GM18507 (cell line): ENCODE measurements at regions not wholly inside any gene's neighbourhood (a gene's known extent, or its start where the extent isn't known, plus 50 kb on each side); places are given as distances from the start of the nearest gene placed in this dataset.
"Not testable (repeated sequence)": the region's sequence is repeated elsewhere in the genome, so short reads cannot be mapped to it uniquely, and the experiment has no call there.

Source experiments
- DNase-seq: peaks from one replicate; pipeline ENCODE4 v3.0.0; 2011; ENCODE audit warnings: low read depth; ENCODE audit not compliant: insufficient read length; ENCODE audit errors: extremely low spot score
- FAIRE-seq: peaks from 2 replicates; lab custom pipeline; 2011; peaks lifted over from hg19 to GRCh38; lab: Jason Lieb, UNC

- FAIRE-seq: no peak
- no peak for DNase-seq
Observed at GRCh38 chr16:14384745-14385144, 245.3 kb downstream of the PARN start.

GRCh38 chr16:14383844-14384243 lies 246.2 kb downstream of the PARN start:
- not testable (repeated sequence) for FAIRE-seq, DNase-seq

GRCh38 chr16:14378689-14379467 lies 251.2 kb downstream of the PARN start:
- no peak for DNase-seq
- no peak for FAIRE-seq

- no peak for FAIRE-seq
- no peak for DNase-seq
Observed at GRCh38 chr16:14378131-14378551, 251.9 kb downstream of the PARN start.

DNA sequence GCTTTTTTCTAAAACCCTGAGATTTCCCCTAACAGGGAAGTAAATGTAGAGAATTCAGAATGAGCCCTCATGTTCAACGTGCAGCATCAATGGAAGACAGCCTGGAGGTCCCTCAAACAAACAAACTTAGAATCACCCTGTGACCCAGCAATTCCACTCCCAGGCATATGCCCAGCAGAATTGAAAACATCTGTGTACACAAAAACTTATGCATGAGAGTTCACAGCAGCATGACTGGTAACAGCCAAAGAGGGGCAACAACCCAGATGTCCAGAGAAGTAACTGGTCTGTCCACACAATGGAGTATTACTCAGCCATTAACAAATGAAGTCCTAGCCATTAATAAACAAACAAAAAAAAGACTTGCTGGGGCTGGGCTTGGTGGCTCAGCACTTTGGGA lies 252.7 kb downstream of the PARN start:
- FAIRE-seq: no peak
- DNase-seq: no peak

DNA sequence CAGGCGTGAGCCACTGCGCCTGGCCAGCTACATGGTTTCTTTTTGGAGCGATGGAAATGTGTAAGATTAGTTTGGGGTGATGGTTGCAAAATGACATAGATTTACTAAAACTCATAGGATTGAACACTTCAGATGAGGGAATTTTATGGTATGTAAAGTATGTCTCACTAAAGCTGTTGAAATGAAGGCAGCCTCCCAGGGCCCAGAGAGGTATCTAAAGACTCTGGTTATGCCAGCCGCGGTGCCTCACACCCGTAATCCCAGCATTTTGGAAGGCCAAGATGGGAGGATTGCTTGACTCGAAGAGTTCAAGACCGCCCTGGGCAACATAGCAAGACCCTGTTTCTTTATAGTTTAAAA lies 254.9 kb downstream of the PARN start:
- FAIRE-seq (no peak), DNase-seq (no peak)

- DNase-seq: no peak
- no peak for FAIRE-seq
Observed at GRCh38 chr16:14374451-14375131, 255.5 kb downstream of the PARN start.

DNA sequence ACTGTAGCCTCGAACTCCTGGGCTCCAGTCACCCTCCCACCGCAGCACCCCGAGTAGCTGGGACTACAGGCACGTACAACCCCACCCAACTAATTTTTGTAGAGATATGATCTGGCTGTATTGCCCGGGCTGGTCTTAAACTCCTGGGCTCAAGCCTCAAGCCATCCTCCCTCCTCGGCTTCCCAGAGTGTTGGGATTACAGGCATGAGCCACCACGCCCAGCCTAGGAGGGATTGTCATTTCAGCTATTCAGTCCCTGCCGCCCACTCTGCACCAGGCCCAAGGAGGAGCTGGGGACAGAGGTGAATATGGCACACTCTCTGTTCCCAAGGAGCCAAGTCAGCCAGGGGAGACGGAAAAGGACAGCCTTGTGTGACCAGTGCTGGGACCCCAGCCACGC lies 256.2 kb downstream of the PARN start:
- DNase-seq: no peak
- no peak for FAIRE-seq

DNA sequence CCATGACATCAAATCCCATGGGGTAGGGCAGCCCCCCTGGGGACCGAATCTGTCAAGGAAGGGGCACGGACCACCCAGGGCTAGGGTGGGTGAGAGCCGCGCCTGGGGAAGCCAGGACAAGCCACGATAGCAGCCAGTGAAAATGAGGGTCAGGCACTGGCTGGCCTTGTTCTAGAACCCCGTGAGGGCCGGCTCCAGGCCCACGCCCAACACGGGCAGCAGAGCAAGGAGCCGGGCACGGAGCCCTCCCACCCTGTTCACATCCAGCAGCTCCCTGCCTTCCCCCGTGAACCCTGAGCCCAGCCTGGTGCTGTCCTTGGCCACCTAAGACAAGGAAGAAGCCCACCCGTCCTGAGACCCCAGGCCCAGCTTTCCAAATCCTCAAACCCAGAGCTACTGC lies 256.7 kb downstream of the PARN start:
- DNase-seq (no peak), FAIRE-seq (no peak)

GRCh38 chr16:14372471-14372870 lies 257.6 kb downstream of the PARN start:
- no peak for FAIRE-seq

GRCh38 chr16:14371778-14372431 lies 258.2 kb downstream of the PARN start:
- DNase-seq (no peak), FAIRE-seq (no peak)

More at GRCh38 chr16:14372471-14372870, 257.6 kb downstream of the PARN start:
- no peak for DNase-seq

- no peak for FAIRE-seq
- no peak for DNase-seq
Observed at GRCh38 chr16:14370736-14371234, 259.3 kb downstream of the PARN start.

DNA sequence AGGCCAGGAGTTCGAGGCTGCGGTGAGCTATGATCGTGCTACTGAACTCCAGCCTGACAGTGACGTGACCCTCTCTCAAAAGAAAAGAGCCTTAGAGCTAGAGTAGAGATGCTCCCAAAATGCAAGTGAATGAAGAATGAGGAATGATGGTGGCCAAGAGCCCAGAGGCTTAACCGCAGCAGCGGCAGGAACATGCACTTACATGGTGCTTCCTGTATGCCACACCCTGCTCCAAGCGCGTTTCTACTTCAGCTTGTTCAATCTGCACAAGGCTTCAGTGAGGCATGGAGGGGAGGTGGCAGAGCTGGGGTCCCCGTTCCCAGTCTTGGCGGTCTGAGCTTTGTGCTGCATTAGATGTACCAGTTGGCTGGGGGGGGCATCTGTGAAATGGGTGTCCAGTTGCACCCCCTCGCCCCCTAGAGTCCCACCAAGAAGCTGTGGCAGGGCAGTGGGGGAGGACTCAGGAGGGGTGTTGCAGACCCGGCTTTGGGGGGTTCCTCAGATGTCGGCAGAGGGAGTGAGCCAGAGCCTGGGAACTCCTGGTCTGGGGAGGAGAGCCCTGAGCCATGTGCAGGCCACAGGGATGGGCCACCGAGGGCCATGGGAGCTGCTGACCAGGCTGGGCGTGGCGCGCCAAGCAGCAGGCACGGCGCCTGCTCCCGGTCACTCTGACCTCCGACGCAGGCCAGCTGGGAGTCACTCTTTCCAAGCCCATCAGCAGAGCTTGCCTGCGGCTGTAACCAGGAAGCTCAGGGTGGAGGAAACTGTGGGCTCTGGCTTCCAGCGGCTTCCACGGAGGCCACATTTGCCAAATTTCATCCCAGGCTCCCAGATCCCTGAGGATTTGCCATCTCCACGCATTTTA lies 260.1 kb downstream of the PARN start:
- FAIRE-seq (no peak), DNase-seq (no peak)

DNA sequence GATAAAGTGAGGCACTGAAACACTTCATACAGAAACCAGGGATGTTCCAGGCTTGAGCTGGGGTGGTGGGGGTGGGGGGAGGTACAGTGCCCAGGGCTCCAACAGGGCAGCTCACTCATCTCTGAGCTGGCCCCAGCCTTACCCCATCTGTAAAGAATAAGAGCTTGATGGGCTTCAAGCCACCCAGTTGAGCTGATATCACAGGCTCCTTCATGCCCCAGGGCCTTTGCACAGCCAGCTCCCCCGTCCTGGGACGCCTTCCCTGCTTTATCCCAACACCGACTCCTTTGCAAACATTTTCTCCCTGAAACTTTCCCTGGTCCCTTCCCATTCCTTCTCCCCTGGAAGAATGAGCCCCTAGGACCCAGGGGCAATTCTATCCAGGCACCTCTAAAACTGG lies 261.7 kb downstream of the PARN start:
- DNase-seq (no peak), FAIRE-seq (no peak)

GRCh38 chr16:14366974-14367707 lies 262.9 kb downstream of the PARN start:
- FAIRE-seq (no peak), DNase-seq (no peak)

DNA sequence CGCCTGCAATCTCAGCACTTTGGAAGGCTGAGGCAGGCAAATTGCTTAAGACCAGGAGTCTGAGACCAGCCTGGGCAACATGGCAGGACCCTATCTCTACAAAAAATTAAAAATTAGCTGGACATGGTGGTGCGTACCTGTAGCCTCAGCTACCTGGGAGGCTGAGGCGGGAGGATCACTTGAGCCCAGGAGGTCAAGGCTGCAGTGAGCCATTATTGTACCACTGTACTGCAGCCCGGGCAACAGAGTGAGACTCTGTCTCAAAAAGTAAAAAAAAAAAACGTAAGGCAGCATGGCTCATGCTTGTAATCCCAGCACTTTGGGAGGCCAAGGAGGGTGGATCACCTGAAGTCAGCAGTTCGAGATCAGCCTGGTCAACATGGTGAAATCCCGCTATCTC lies 263.6 kb downstream of the PARN start:
- DNase-seq (no peak), FAIRE-seq (no peak)

GRCh38 chr16:14365200-14365851 lies 264.7 kb downstream of the PARN start:
- DNase-seq: no peak
- FAIRE-seq: no peak

GRCh38 chr16:14364386-14365199 lies 265.5 kb downstream of the PARN start:
- DNase-seq (no peak), FAIRE-seq (no peak)
